GM23338 (cell line): ENCODE measurements at regions not wholly inside any gene's neighbourhood (a gene's known extent, or its start where the extent isn't known, plus 50 kb on each side); places are given as distances from the start of the nearest gene placed in this dataset.

ENCODE experiments used
- EZH2 ChIP-seq: fragments of 200-600 bp; sonication (generic); IDR thresholded peaks from one replicate; pipeline ENCODE4 v1.8.0; 2017; ENCODE audit warnings: antibody characterized with exemption, mild to moderate bottlenecking, low read depth; ENCODE audit not compliant: unreplicated experiment
- EZH2phosphoT487 ChIP-seq: fragments of 200-600 bp; sonication (generic); IDR thresholded peaks from one replicate; pipeline ENCODE4 v1.8.1; 2018; ENCODE audit warnings: antibody characterized with exemption; ENCODE audit not compliant: unreplicated experiment
- JUNB ChIP-seq: IDR thresholded peaks from one replicate; pipeline ENCODE4 v1.6.1; 2016; ENCODE audit warnings: antibody characterized with exemption; ENCODE audit not compliant: unreplicated experiment
- NANOG ChIP-seq: IDR thresholded peaks from 2 replicates; pipeline ENCODE4 v1.6.1; 2016; ENCODE audit warnings: antibody characterized with exemption, borderline replicate concordance
- POLR2AphosphoS5 ChIP-seq: IDR thresholded peaks from 2 replicates; pipeline ENCODE4 v1.6.1; 2016; ENCODE audit warnings: antibody characterized with exemption, low read depth
- STAT1 ChIP-seq: IDR thresholded peaks from one replicate; pipeline ENCODE4 v1.6.1; 2016; ENCODE audit warnings: antibody characterized with exemption; ENCODE audit not compliant: unreplicated experiment
- ZNF114 ChIP-seq: fragments of 250-450 bp; sonication (Bioruptor Pico); IDR thresholded peaks from 2 replicates; pipeline ENCODE4 v1.5.0; 2020; ENCODE audit warnings: mild to moderate bottlenecking, moderate library complexity
- ZNF331 ChIP-seq: fragments of 250-450 bp; sonication (Bioruptor Pico); IDR thresholded peaks from 2 replicates; pipeline ENCODE4 v1.5.0; 2020; ENCODE audit warnings: low read depth, mild to moderate bottlenecking, moderate library complexity
- TF ChIP-seq, protein P1 (sequence below), 2 experiments: fragments of 200-600 bp in 1 of 2; sonication (generic) in 1 of 2; conservative IDR thresholded peaks; 2 replicates each; pipeline versions ENCODE4 v1.5.1 to v1.6.1; 2016 to 2017; ENCODE audit warnings: antibody characterized with exemption in 2 of 2, low read depth in 2 of 2, mild to moderate bottlenecking in 2 of 2, moderate library complexity in 1 of 2
- TF ChIP-seq, protein P2 (sequence below): fragments of 250-450 bp; sonication (Bioruptor Pico); IDR thresholded peaks from 2 replicates; pipeline ENCODE4 v1.5.0; 2020; ENCODE audit warnings: mild to moderate bottlenecking, moderate library complexity
- TF ChIP-seq, protein P3 (sequence below): IDR thresholded peaks from one replicate; pipeline ENCODE4 v1.6.1; 2018; ENCODE audit warnings: antibody characterized with exemption; ENCODE audit not compliant: unreplicated experiment
- TF ChIP-seq, protein P4 (sequence below): IDR thresholded peaks from 2 replicates; pipeline ENCODE4 v1.6.1; 2016; ENCODE audit warnings: antibody characterized with exemption

DNA sequence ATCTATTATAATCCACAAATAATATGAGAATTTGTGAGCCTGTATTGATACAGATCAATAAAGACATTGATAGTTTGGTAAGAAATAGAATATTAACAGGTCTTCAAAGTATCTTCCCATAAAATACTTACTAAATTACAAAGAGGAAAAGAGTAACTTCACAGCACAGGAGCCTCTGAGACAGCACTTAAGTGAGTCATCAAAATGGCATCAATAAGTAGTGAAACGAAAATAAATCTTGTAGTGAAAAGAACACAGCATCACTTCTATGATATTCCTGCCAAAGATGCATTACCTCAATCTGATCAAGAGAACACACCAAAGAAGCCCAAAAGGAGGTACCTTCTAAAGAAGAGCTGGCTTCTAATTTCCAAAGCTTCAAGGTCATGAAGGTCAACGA, 116.4 kb downstream of the CBLN2 start:
- no peak for TF ChIP-seq POLR2AphosphoS5
- TF ChIP-seq ZNF331 (CRISPR knock-in tag), result no peak
- TF ChIP-seq EZH2phosphoT487, result no peak
- TF ChIP-seq EZH2, result no peak
- TF ChIP-seq, protein P1, sequence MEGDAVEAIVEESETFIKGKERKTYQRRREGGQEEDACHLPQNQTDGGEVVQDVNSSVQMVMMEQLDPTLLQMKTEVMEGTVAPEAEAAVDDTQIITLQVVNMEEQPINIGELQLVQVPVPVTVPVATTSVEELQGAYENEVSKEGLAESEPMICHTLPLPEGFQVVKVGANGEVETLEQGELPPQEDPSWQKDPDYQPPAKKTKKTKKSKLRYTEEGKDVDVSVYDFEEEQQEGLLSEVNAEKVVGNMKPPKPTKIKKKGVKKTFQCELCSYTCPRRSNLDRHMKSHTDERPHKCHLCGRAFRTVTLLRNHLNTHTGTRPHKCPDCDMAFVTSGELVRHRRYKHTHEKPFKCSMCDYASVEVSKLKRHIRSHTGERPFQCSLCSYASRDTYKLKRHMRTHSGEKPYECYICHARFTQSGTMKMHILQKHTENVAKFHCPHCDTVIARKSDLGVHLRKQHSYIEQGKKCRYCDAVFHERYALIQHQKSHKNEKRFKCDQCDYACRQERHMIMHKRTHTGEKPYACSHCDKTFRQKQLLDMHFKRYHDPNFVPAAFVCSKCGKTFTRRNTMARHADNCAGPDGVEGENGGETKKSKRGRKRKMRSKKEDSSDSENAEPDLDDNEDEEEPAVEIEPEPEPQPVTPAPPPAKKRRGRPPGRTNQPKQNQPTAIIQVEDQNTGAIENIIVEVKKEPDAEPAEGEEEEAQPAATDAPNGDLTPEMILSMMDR (conservative IDR thresholded peaks at IDR 0.05; ENCODE audit: low read depth in 2 of 2), result no peak
- TF ChIP-seq, protein P2, sequence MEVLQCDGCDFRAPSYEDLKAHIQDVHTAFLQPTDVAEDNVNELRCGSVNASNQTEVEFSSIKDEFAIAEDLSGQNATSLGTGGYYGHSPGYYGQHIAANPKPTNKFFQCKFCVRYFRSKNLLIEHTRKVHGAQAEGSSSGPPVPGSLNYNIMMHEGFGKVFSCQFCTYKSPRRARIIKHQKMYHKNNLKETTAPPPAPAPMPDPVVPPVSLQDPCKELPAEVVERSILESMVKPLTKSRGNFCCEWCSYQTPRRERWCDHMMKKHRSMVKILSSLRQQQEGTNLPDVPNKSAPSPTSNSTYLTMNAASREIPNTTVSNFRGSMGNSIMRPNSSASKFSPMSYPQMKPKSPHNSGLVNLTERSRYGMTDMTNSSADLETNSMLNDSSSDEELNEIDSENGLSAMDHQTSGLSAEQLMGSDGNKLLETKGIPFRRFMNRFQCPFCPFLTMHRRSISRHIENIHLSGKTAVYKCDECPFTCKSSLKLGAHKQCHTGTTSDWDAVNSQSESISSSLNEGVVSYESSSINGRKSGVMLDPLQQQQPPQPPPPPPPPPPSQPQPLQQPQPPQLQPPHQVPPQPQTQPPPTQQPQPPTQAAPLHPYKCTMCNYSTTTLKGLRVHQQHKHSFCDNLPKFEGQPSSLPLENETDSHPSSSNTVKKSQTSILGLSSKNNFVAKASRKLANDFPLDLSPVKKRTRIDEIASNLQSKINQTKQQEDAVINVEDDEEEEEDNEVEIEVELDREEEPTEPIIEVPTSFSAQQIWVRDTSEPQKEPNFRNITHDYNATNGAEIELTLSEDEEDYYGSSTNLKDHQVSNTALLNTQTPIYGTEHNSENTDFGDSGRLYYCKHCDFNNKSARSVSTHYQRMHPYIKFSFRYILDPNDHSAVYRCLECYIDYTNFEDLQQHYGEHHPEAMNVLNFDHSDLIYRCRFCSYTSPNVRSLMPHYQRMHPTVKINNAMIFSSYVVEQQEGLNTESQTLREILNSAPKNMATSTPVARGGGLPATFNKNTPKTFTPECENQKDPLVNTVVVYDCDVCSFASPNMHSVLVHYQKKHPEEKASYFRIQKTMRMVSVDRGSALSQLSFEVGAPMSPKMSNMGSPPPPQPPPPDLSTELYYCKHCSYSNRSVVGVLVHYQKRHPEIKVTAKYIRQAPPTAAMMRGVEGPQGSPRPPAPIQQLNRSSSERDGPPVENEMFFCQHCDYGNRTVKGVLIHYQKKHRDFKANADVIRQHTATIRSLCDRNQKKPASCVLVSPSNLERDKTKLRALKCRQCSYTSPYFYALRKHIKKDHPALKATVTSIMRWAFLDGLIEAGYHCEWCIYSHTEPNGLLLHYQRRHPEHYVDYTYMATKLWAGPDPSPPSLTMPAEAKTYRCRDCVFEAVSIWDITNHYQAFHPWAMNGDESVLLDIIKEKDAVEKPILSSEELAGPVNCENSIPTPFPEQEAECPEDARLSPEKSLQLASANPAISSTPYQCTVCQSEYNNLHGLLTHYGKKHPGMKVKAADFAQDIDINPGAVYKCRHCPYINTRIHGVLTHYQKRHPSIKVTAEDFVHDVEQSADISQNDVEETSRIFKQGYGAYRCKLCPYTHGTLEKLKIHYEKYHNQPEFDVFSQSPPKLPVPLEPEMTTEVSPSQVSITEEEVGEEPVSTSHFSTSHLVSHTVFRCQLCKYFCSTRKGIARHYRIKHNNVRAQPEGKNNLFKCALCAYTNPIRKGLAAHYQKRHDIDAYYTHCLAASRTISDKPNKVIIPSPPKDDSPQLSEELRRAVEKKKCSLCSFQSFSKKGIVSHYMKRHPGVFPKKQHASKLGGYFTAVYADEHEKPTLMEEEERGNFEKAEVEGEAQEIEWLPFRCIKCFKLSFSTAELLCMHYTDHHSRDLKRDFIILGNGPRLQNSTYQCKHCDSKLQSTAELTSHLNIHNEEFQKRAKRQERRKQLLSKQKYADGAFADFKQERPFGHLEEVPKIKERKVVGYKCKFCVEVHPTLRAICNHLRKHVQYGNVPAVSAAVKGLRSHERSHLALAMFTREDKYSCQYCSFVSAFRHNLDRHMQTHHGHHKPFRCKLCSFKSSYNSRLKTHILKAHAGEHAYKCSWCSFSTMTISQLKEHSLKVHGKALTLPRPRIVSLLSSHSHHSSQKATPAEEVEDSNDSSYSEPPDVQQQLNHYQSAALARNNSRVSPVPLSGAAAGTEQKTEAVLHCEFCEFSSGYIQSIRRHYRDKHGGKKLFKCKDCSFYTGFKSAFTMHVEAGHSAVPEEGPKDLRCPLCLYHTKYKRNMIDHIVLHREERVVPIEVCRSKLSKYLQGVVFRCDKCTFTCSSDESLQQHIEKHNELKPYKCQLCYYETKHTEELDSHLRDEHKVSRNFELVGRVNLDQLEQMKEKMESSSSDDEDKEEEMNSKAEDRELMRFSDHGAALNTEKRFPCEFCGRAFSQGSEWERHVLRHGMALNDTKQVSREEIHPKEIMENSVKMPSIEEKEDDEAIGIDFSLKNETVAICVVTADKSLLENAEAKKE (CRISPR knock-in tag), result no peak
- no peak for TF ChIP-seq STAT1
- TF ChIP-seq, protein P3, sequence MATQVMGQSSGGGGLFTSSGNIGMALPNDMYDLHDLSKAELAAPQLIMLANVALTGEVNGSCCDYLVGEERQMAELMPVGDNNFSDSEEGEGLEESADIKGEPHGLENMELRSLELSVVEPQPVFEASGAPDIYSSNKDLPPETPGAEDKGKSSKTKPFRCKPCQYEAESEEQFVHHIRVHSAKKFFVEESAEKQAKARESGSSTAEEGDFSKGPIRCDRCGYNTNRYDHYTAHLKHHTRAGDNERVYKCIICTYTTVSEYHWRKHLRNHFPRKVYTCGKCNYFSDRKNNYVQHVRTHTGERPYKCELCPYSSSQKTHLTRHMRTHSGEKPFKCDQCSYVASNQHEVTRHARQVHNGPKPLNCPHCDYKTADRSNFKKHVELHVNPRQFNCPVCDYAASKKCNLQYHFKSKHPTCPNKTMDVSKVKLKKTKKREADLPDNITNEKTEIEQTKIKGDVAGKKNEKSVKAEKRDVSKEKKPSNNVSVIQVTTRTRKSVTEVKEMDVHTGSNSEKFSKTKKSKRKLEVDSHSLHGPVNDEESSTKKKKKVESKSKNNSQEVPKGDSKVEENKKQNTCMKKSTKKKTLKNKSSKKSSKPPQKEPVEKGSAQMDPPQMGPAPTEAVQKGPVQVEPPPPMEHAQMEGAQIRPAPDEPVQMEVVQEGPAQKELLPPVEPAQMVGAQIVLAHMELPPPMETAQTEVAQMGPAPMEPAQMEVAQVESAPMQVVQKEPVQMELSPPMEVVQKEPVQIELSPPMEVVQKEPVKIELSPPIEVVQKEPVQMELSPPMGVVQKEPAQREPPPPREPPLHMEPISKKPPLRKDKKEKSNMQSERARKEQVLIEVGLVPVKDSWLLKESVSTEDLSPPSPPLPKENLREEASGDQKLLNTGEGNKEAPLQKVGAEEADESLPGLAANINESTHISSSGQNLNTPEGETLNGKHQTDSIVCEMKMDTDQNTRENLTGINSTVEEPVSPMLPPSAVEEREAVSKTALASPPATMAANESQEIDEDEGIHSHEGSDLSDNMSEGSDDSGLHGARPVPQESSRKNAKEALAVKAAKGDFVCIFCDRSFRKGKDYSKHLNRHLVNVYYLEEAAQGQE, result no peak
- no peak for TF ChIP-seq JUNB
- no peak for TF ChIP-seq NANOG
- TF ChIP-seq, protein P4, sequence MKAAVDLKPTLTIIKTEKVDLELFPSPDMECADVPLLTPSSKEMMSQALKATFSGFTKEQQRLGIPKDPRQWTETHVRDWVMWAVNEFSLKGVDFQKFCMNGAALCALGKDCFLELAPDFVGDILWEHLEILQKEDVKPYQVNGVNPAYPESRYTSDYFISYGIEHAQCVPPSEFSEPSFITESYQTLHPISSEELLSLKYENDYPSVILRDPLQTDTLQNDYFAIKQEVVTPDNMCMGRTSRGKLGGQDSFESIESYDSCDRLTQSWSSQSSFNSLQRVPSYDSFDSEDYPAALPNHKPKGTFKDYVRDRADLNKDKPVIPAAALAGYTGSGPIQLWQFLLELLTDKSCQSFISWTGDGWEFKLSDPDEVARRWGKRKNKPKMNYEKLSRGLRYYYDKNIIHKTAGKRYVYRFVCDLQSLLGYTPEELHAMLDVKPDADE, result no peak
- no peak for TF ChIP-seq ZNF114 (CRISPR knock-in tag)
